ENCODE measurements at regions not wholly inside any gene's neighbourhood (a gene's known extent, or its start where the extent isn't known, plus 50 kb on each side); places are given as distances from the start of the nearest gene placed in this dataset.

DNA sequence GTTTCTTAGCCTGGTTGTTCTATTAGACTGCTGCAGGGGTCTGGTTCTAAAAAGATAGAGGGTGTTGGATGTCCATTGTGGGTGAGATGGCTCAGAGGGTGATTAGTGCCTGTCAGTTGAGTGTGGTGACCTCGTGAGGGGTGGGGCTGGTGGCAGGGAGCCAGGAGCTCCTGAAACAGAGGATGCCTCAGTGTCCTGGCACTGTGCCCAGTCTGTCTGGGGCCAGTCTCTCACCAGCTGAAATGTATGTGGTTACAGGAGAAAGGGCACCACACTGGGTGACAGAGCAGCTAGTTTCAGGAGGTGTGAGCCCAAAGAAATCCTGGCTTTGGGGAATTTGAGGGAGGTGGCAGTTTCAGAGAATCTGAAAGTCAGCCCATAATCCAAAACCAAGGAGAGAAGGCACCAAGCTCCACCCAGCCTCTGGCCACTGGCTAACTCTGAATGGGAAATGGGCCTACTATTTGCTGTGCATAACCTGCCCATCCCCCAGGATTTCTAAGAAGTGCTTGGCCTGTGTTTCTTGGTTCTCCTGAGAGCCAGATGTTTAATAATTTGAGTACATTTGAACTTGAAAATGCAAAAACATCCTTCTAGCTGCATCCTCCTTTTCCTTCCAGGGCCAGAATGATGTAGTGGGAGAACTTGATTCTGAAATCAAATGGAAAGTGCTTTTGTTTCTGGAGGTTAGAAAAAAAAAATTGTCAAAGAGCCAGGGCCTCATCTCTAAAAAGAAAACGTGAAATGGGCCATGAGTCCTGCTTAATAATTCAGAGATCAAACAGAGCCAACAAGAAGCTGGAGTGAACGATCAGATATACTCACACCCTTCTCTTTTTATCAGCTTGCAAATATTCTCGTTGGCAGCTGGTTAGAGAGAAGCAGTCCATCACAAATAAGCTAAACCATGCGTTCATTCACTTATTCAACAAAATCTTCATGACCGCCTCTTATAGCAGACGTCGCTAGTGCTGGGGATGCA lies 92.3 kb downstream of the B3GNT2 start:
- Histone ChIP-seq H3K9me2 (replicated peaks; ENCODE audit: low read depth, low read length) (no peaks in the 10 kb centered on the region), H3K9ac (ENCODE audit: low read depth, low read length, poor library complexity, severe bottlenecking) (peak overlapping the region; percentile 26), H3K79me2 (ENCODE audit: insufficient read depth, low read length) (no peaks in the 10 kb centered on the region; the same call in 1 of the 2 replicates), H2AFZ (ENCODE audit: low read length) (no peak overlapping the region), H3K27me3 (ENCODE audit: insufficient read depth, low read length, poor library complexity, severe bottlenecking) (no peaks in the 10 kb centered on the region), H3K4me3 (ENCODE audit: low read length, poor library complexity, severe bottlenecking) (peak overlapping the region; percentile 28), H3F3A (ENCODE audit: low read depth) (no peaks in the 10 kb centered on the region), H4K20me1 (ENCODE audit: insufficient read depth, low read length, poor library complexity, severe bottlenecking) (no peaks in the 10 kb centered on the region), H3K4me1 (ENCODE audit: insufficient read depth, low read length, poor library complexity, severe bottlenecking) (peaks cover 42% of the 10 kb centered on the region), H3K36me3 (ENCODE audit: insufficient read depth, low read length) (no peaks in the 10 kb centered on the region), H3K4me2 (ENCODE audit: low read depth, low read length, poor library complexity, severe bottlenecking) (peak overlapping the region; percentile 65), H3K9me3 (ENCODE audit: insufficient read depth, low read depth, low read length) (peaks cover 14% of the 10 kb centered on the region; the same call in 1 of the 2 replicates)
- TF ChIP-seq, protein P1, sequence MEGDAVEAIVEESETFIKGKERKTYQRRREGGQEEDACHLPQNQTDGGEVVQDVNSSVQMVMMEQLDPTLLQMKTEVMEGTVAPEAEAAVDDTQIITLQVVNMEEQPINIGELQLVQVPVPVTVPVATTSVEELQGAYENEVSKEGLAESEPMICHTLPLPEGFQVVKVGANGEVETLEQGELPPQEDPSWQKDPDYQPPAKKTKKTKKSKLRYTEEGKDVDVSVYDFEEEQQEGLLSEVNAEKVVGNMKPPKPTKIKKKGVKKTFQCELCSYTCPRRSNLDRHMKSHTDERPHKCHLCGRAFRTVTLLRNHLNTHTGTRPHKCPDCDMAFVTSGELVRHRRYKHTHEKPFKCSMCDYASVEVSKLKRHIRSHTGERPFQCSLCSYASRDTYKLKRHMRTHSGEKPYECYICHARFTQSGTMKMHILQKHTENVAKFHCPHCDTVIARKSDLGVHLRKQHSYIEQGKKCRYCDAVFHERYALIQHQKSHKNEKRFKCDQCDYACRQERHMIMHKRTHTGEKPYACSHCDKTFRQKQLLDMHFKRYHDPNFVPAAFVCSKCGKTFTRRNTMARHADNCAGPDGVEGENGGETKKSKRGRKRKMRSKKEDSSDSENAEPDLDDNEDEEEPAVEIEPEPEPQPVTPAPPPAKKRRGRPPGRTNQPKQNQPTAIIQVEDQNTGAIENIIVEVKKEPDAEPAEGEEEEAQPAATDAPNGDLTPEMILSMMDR (conservative IDR thresholded peaks at IDR 0.05; ENCODE audit: low read length), result no peak

DNA sequence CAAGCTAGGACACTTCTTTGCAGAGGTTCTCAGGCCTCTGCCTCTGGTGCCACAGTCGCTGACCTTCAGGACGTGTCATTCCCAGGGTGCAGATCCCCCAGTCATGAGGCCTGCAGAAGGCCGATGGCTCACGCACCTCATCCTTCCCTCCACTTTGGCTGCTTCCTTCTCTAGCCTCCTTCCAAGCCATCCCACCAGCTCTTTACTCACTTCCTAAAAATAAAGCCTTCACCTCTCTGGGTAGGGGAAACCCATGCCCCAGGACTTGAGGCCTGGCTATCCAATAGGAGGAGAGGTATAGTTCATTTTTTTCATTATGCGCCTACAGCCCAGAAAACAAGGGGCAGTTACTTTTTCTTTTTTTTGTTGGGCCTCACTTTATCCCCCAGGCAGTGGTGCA lies 91.4 kb downstream of the B3GNT2 start:
- no peaks in the 10 kb centered on the region for H3K27me3 ChIP-seq (ENCODE audit: insufficient read depth, low read length, poor library complexity, severe bottlenecking)
- H3K4me2 ChIP-seq (ENCODE audit: low read depth, low read length, poor library complexity, severe bottlenecking), result peak overlapping the region; percentile 65
- no peaks in the 10 kb centered on the region for H3K36me3 ChIP-seq (ENCODE audit: insufficient read depth, low read length)
- peak overlapping the region; percentile 26 for H3K9ac ChIP-seq (ENCODE audit: low read depth, low read length, poor library complexity, severe bottlenecking)
- no peak overlapping the region for H3K4me3 ChIP-seq (ENCODE audit: low read length, poor library complexity, severe bottlenecking)
- no peaks in the 10 kb centered on the region for H4K20me1 ChIP-seq (ENCODE audit: insufficient read depth, low read length, poor library complexity, severe bottlenecking)
- H2AFZ ChIP-seq (ENCODE audit: low read length), result no peak overlapping the region
- peaks cover 38% of the 10 kb centered on the region for H3K4me1 ChIP-seq (ENCODE audit: insufficient read depth, low read length, poor library complexity, severe bottlenecking)
- peaks cover 14% of the 10 kb centered on the region; the same call in 1 of the 2 replicates for H3K9me3 ChIP-seq (ENCODE audit: insufficient read depth, low read depth, low read length)
- H3K9me2 ChIP-seq (replicated peaks; ENCODE audit: low read depth, low read length), result no peaks in the 10 kb centered on the region
- no peaks in the 10 kb centered on the region; the same call in 1 of the 2 replicates for H3K79me2 ChIP-seq (ENCODE audit: insufficient read depth, low read length)
- no peaks in the 10 kb centered on the region for H3F3A ChIP-seq (ENCODE audit: low read depth)
- TF ChIP-seq, protein P1 (conservative IDR thresholded peaks at IDR 0.05; ENCODE audit: low read length), result no peak
- no peak for TF ChIP-seq EZH2phosphoT487 (IDR thresholded peaks at IDR 0.05; ENCODE audit: borderline replicate concordance)

DNA sequence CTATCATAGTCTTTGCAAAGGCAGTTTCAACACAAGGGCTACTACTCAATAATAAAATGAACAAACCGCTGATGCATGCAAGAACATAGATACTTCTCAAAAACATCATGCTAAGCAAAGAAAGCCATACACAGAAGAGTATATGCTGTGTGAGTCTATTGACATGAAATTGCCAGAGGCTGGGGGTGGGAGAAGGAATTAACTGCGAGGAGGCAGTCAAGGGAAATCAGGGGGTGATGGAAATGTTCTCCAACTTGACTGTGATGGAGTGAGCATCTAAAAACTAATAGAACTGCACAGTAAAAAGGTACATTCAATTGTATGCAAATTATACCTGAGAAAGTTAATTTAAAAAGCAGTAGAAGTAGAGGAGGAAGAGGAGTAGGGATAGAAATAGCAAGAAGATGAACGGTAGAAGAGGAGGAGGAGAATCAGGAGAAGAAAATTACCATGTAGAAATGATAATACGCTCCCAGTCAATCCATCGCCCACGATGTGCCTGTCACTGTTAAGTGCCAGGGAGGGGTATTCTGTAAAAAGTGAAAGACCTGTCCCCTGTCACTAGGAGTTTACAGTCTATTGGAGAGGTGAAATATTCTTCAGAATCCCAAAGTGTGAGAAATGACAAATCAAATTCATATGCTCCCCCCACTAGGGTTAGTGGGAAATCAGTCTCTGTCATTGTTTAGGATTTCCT lies 90.3 kb downstream of the B3GNT2 start:
- Histone ChIP-seq H2AFZ (ENCODE audit: low read length) (no peak overlapping the region), H3K4me1 (ENCODE audit: insufficient read depth, low read length, poor library complexity, severe bottlenecking) (peaks cover 29% of the 10 kb centered on the region), H3K79me2 (ENCODE audit: insufficient read depth, low read length) (no peaks in the 10 kb centered on the region; the same call in 1 of the 2 replicates), H3K36me3 (ENCODE audit: insufficient read depth, low read length) (no peaks in the 10 kb centered on the region), H3K4me2 (ENCODE audit: low read depth, low read length, poor library complexity, severe bottlenecking) (no peak overlapping the region), H4K20me1 (ENCODE audit: insufficient read depth, low read length, poor library complexity, severe bottlenecking) (no peaks in the 10 kb centered on the region), H3K9me2 (replicated peaks; ENCODE audit: low read depth, low read length) (no peaks in the 10 kb centered on the region), H3K4me3 (ENCODE audit: low read length, poor library complexity, severe bottlenecking) (no peak overlapping the region), H3K9me3 (ENCODE audit: insufficient read depth, low read depth, low read length) (peaks cover 14% of the 10 kb centered on the region; the same call in 1 of the 2 replicates), H3F3A (ENCODE audit: low read depth) (no peaks in the 10 kb centered on the region), H3K9ac (ENCODE audit: low read depth, low read length, poor library complexity, severe bottlenecking) (no peak overlapping the region), H3K27me3 (ENCODE audit: insufficient read depth, low read length, poor library complexity, severe bottlenecking) (no peaks in the 10 kb centered on the region)
- no peak for TF ChIP-seq EZH2phosphoT487 (IDR thresholded peaks at IDR 0.05; ENCODE audit: borderline replicate concordance)
- TF ChIP-seq, protein P1 (conservative IDR thresholded peaks at IDR 0.05; ENCODE audit: low read length), result no peak

All from Loucy (cell line).